BJ (cell line): ENCODE measurements at regions not wholly inside any gene's neighbourhood (a gene's known extent, or its start where the extent isn't known, plus 50 kb on each side); places are given as distances from the start of the nearest gene placed in this dataset.

Experiments used
- CTCF ChIA-PET: fragments of 350-600 bp; formaldehyde crosslinking; extraction: SDS; loops from one replicate; lab custom pipeline; 2021; ENCODE audit warnings: antibody characterized with exemption, inconsistent platforms; lab: Yijun Ruan, JAX
- POLR2A ChIA-PET: fragments of 300-600 bp; sonication (Branson Sonifier 250); formaldehyde crosslinking; extraction: SDS; loops from one replicate; lab custom pipeline; 2021; ENCODE audit warnings: antibody characterized with exemption; lab: Charles Lee
- DNase-seq: peaks from one replicate; pipeline ENCODE4 v3.0.0-alpha.2; 2011; ENCODE audit warnings: low read depth
- H3K27me3 ChIP-seq: 2 replicates; pipeline ENCODE4 v1.6.0; 2011; ENCODE audit warnings: low read length; ENCODE audit not compliant: control insufficient read depth, insufficient read depth
- H3K36me3 ChIP-seq: 2 replicates; pipeline ENCODE4 v1.5.1; 2011; ENCODE audit warnings: low read length; ENCODE audit not compliant: control insufficient read depth, insufficient read depth
- H3K4me3 ChIP-seq: 2 replicates; pipeline ENCODE4 v1.5.1; 2011; ENCODE audit warnings: low read depth, mild to moderate bottlenecking, control low read depth, low read length
- TF ChIP-seq, protein P1 (sequence below): IDR thresholded peaks from 2 replicates; pipeline ENCODE4 v1.5.1; 2011; ENCODE audit warnings: low read depth, mild to moderate bottlenecking, control low read depth, inconsistent platforms, low read length, moderate library complexity; ENCODE audit not compliant: insufficient read depth

DNA sequence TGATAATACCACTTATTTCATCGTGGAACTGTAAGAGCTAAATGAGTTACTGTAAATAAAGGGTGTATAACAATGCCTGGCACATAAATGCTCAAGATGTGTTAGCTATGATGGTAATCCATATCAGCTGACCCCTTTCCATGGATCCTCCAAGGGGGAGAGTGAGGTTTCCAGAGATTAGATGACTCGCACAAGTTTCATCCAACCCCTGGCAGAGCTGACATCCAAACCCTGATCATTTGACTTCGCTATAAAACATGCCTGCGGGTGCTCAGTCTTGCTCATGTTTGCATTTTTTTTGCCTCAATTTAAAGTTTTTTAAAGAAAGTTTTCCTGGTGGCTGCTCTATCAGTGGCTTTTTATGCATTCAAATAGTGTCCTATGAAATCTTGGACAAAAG is 145.7 kb upstream of the SMIM23 start:
- DNase-seq: no peak

DNA sequence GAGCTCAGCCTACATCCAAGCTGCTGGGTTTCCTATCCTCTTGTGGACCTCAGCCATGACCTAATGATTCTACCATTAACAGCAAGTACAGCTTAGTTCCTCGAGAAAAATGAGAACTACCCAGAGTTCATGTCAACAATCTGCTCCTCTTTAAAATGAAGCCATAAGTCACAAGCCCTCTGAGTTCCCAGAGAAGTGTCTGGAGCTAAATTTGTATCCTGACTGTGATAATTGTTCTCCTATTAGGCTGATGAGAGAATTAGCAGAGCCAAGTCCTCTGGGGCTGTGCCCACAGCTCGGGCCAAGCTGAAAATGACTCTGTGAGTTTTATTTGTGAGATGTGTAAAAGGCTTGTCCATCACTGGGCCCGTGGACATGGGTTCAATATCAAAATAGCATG is 145.1 kb upstream of the SMIM23 start:
- no peaks in the 10 kb centered on the region for H3K36me3 ChIP-seq
- TF ChIP-seq, protein P1, sequence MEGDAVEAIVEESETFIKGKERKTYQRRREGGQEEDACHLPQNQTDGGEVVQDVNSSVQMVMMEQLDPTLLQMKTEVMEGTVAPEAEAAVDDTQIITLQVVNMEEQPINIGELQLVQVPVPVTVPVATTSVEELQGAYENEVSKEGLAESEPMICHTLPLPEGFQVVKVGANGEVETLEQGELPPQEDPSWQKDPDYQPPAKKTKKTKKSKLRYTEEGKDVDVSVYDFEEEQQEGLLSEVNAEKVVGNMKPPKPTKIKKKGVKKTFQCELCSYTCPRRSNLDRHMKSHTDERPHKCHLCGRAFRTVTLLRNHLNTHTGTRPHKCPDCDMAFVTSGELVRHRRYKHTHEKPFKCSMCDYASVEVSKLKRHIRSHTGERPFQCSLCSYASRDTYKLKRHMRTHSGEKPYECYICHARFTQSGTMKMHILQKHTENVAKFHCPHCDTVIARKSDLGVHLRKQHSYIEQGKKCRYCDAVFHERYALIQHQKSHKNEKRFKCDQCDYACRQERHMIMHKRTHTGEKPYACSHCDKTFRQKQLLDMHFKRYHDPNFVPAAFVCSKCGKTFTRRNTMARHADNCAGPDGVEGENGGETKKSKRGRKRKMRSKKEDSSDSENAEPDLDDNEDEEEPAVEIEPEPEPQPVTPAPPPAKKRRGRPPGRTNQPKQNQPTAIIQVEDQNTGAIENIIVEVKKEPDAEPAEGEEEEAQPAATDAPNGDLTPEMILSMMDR: no peak
- no peak overlapping the region for H3K4me3 ChIP-seq
- POLR2A ChIA-PET: no interaction called here
- DNase-seq: no peak
- CTCF ChIA-PET: interaction anchor here (1.4 to 2.6 kb wide), 2 partner anchors 10 to 158 kb away, joined by 3 to 10 read pairs; no protein-coding TSS in a partner anchor
- peaks cover 7% of the 10 kb centered on the region; the same call in 1 of the 2 replicates for H3K27me3 ChIP-seq

More for the DNA sequence above, 145.7 kb upstream of the SMIM23 start:
- TF ChIP-seq, protein P1: no peak
- Histone ChIP-seq H3K27me3 (peaks cover 7% of the 10 kb centered on the region; the same call in 1 of the 2 replicates), H3K36me3 (no peaks in the 10 kb centered on the region), H3K4me3 (no peak overlapping the region)
- CTCF ChIA-PET: interaction anchor here (1.4 to 2.6 kb wide), 2 partner anchors 9 to 157 kb away, joined by 3 to 10 read pairs; no protein-coding TSS in a partner anchor
- POLR2A ChIA-PET: no interaction called here

DNA sequence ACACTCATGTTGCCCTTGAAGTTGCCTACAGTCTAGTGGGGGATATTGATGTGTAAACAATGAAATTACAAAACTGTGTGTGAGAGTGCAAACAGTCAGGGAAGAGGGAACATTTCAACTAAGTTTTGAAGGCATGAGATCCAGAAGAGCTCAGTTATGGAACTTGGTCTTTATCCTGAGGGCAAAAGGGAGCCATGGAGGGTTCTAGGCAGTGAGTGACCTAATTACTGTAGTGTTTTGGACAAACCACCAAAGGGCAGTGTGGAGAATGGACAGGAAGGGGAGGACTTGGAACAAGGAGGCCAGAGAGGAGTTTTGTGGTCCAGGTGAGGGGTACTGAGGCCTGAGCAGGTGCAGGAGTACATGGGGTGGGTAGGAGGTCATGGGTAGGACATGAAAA is 143.7 kb upstream of the SMIM23 start:
- POLR2A ChIA-PET: no interaction called here
- TF ChIP-seq, protein P1: no peak
- no peak overlapping the region for H3K4me3 ChIP-seq
- DNase-seq: no peak
- peaks cover 7% of the 10 kb centered on the region; the same call in 1 of the 2 replicates for H3K27me3 ChIP-seq
- CTCF ChIA-PET: interaction anchor here (2.6 kb wide), 1 partner anchor 11 kb away, joined by 10 read pairs; no protein-coding TSS in a partner anchor
- no peaks in the 10 kb centered on the region for H3K36me3 ChIP-seq

DNA sequence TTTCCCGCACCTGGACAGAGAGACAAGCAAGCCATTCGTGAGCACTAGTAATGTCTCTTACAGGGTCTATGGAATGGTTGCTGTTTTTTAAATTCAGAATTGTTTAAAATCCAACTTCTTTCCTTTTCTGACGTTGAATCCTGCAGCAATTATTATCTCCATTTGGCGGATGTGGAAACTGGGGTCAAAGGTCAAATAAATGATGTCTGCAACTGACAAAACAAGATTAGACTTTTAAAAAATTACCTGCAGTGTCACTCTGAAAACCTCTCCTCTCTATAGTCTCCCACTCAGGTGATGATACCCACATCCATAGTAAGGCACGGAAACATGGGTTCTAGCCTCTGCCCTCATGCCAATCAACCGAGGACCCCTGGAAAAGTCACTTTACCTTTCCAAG is 142.7 kb upstream of the SMIM23 start:
- ChIA-PET POLR2A (no interaction called here), CTCF (no interaction called here)
- peaks cover 7% of the 10 kb centered on the region; the same call in 1 of the 2 replicates for H3K27me3 ChIP-seq
- TF ChIP-seq, protein P1: no peak
- H3K4me3 ChIP-seq: no peak overlapping the region
- H3K36me3 ChIP-seq: no peaks in the 10 kb centered on the region
- DNase-seq: no peak

DNA sequence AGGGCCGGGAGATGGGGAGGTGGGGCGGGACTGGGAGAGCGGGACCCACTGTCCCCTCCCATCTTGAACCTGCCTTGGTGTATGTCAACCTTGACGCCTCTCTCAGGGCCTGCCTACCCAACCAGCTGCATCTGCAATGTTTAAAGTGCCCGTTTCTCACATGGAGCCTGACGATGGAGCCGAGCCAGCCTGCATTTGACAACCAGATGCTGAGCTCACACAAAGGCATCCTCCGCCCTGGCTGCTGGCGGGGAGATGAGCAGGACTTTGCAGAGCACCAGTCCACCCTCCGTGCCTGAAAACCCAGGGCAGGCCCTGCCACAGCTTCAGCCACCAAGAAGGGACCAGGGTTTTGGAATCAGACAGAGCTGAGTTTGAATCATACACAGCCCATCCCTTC is 141.1 kb upstream of the SMIM23 start:
- Histone ChIP-seq H3K27me3 (peaks cover 8% of the 10 kb centered on the region; the same call in 1 of the 2 replicates), H3K4me3 (no peak overlapping the region), H3K36me3 (no peaks in the 10 kb centered on the region)
- POLR2A ChIA-PET: no interaction called here
- no peak for DNase-seq
- CTCF ChIA-PET: interaction anchor here (0.7 to 1.5 kb wide), 2 partner anchors 8 to 13 kb away, joined by 3 to 4 read pairs; no protein-coding TSS in a partner anchor
- TF ChIP-seq, protein P1: no peak
